GM12878 (cell line): ENCODE measurements at regions not wholly inside any gene's neighbourhood (a gene's known extent, or its start where the extent isn't known, plus 50 kb on each side); places are given as distances from the start of the nearest gene placed in this dataset.

Source experiments
- ATAC-seq: fragments of 200-7000 bp; cut with Tn5 transposase; 3 replicates; pipeline ENCODE4 v1.9.1; 2020; ENCODE audit warnings: mild to moderate bottlenecking, moderate library complexity
- BruUV-seq: library from RNA; stranded (reverse); fragments of 400-500 nt; replicated peaks from 2 replicates; lab custom pipeline; 2021; lab: Mats Ljungman, UMichigan
- CTCF ChIA-PET: fragments of 300-600 bp; sonication (Branson Sonifier 250); formaldehyde crosslinking; extraction: SDS; loops from one replicate; lab custom pipeline; 2021; ENCODE audit warnings: inconsistent platforms; lab: Yijun Ruan, JAX
- POLR2A ChIA-PET: fragments of 350-600 bp; formaldehyde crosslinking; extraction: SDS; loops from one replicate; lab custom pipeline; 2021; ENCODE audit warnings: inconsistent platforms; lab: Charles Lee
- RAD21 ChIA-PET: fragments of 300-600 bp; sonication (Branson Sonifier 250); formaldehyde crosslinking; loops from one replicate; lab custom pipeline; 2023; ENCODE audit warnings: antibody characterized with exemption; ENCODE audit not compliant: unreplicated experiment; lab: Charles Lee
- SMC1A ChIA-PET: fragments of 300-600 bp; sonication (Branson Sonifier 250); formaldehyde crosslinking; loops from one replicate; lab custom pipeline; 2023; ENCODE audit not compliant: unreplicated experiment, uncharacterized antibody; lab: Charles Lee
- DNase-seq: peaks from one replicate; pipeline ENCODE4 v3.0.0-alpha.2; 2011; ENCODE audit warnings: low read depth, low spot score
- FAIRE-seq: peaks from 3 replicates; lab custom pipeline; 2011; peaks lifted over from hg19 to GRCh38; lab: Jason Lieb, UNC
- H2AFZ ChIP-seq: 2 replicates; pipeline ENCODE4 v1.6.0; 2011; ENCODE audit warnings: low read depth, low read length, control low read depth; ENCODE audit not compliant: control insufficient read depth
- H3K27ac ChIP-seq: 2 replicates; pipeline ENCODE4 v1.5.1; 2011; ENCODE audit warnings: control low read depth; ENCODE audit not compliant: control insufficient read depth, insufficient read depth
- H3K27me3 ChIP-seq, 2 experiments: replicated peaks in 1 of 2; 2 replicates each; pipeline versions ENCODE4 v1.6.0 to v1.6.1; 2011; ENCODE audit warnings: low read length in 1 of 2; ENCODE audit not compliant: control insufficient read depth in 2 of 2, insufficient read depth in 2 of 2
- H3K36me3 ChIP-seq, 2 experiments: 2 replicates each; pipeline ENCODE4 v1.5.1; 2011; ENCODE audit warnings: low read length in 1 of 2; ENCODE audit not compliant: control insufficient read depth in 2 of 2, insufficient read depth in 2 of 2
- H3K4me1 ChIP-seq: 2 replicates; pipeline ENCODE4 v1.6.1; 2011; ENCODE audit warnings: mild to moderate bottlenecking, low read length, moderate library complexity, mixed read lengths; ENCODE audit not compliant: control insufficient read depth, insufficient read depth
- H3K4me2 ChIP-seq: 2 replicates; pipeline ENCODE4 v1.6.0; 2011; ENCODE audit warnings: control low read depth; ENCODE audit not compliant: control insufficient read depth, insufficient read depth
- H3K4me3 ChIP-seq: fragments of 200-600 bp; sonication (generic); 2 replicates; pipeline ENCODE4 v1.5.1; 2016
- H3K79me2 ChIP-seq: 2 replicates; pipeline ENCODE4 v1.6.0; 2011; ENCODE audit warnings: low read length; ENCODE audit not compliant: control insufficient read depth, insufficient read depth
- H3K9ac ChIP-seq: 2 replicates; pipeline ENCODE4 v1.8.0; 2011; ENCODE audit warnings: low read length, control low read depth, mixed read lengths; ENCODE audit not compliant: control insufficient read depth, insufficient read depth
- H3K9me3 ChIP-seq: replicated peaks from 3 replicates; pipeline ENCODE4 v1.5.1; 2011; ENCODE audit warnings: mild to moderate bottlenecking, low read length; ENCODE audit not compliant: control insufficient read depth, insufficient read depth
- H4K20me1 ChIP-seq: 2 replicates; pipeline ENCODE4 v1.6.0; 2011; ENCODE audit not compliant: control insufficient read depth, insufficient read depth
- CHD1 ChIP-seq: IDR thresholded peaks from 2 replicates; pipeline ENCODE4 v1.6.1; 2012; ENCODE audit warnings: low read depth, low read length, improper control_type of control experiment
- CREM ChIP-seq: IDR thresholded peaks from 2 replicates; pipeline ENCODE4 v1.6.1; 2014; ENCODE audit warnings: antibody characterized with exemption, low read depth
- CUX1 ChIP-seq: IDR thresholded peaks from 2 replicates; pipeline ENCODE4 v1.6.1; 2012; ENCODE audit warnings: improper control_type of control experiment, low read depth, low read length; ENCODE audit not compliant: insufficient replicate concordance
- ESRRA ChIP-seq: IDR thresholded peaks from 2 replicates; pipeline ENCODE4 v1.6.1; 2012; ENCODE audit warnings: mild to moderate bottlenecking, low read length, improper control_type of control experiment
- KLF5 ChIP-seq: fragments of 450-650 bp; IDR thresholded peaks from 2 replicates; pipeline ENCODE4 v1.6.1; 2014; ENCODE audit warnings: mild to moderate bottlenecking; ENCODE audit not compliant: partially characterized antibody
- LARP7 ChIP-seq: fragments of 450-650 bp; IDR thresholded peaks from 2 replicates; pipeline ENCODE4 v1.6.1; 2017; ENCODE audit warnings: mild to moderate bottlenecking
- MYB ChIP-seq: fragments of 150-350 bp; IDR thresholded peaks from 2 replicates; pipeline ENCODE4 v1.6.1; 2014; ENCODE audit warnings: mild to moderate bottlenecking, low read depth, low read length, borderline replicate concordance
- NFYB ChIP-seq: IDR thresholded peaks from 2 replicates; pipeline ENCODE4 v1.6.1; 2011; ENCODE audit warnings: low read depth, mild to moderate bottlenecking, low read length, improper control_type of control experiment, moderate library complexity; ENCODE audit not compliant: insufficient read depth
- PBX3 ChIP-seq: IDR thresholded peaks from 2 replicates; pipeline ENCODE4 v1.6.1; 2011; ENCODE audit warnings: mild to moderate bottlenecking, low read depth, low read length, moderate library complexity; ENCODE audit not compliant: insufficient replicate concordance
- POU2F2 ChIP-seq: IDR thresholded peaks from 3 replicates; pipeline ENCODE4 v1.6.1; 2011; ENCODE audit warnings: low read depth, mild to moderate bottlenecking, low read length, borderline replicate concordance
- SKIL ChIP-seq: fragments of 450-650 bp; IDR thresholded peaks from 2 replicates; pipeline ENCODE4 v1.6.1; 2017; ENCODE audit warnings: mild to moderate bottlenecking, low read depth, inconsistent platforms; ENCODE audit not compliant: poor library complexity, severe bottlenecking
- SPI1 ChIP-seq: IDR thresholded peaks from 2 replicates; pipeline ENCODE4 v1.6.1; 2011; ENCODE audit warnings: low read depth, mild to moderate bottlenecking, low read length, moderate library complexity, borderline replicate concordance; ENCODE audit not compliant: insufficient read depth
- TCF3 ChIP-seq: IDR thresholded peaks from 2 replicates; pipeline ENCODE4 v1.6.1; 2012; ENCODE audit warnings: low read depth, mild to moderate bottlenecking, low read length, borderline replicate concordance; ENCODE audit not compliant: insufficient read depth
- USF2 ChIP-seq: IDR thresholded peaks from 2 replicates; pipeline ENCODE4 v1.6.1; 2011; ENCODE audit warnings: low read depth, low read length, improper control_type of control experiment, borderline replicate concordance
- WRNIP1 ChIP-seq: IDR thresholded peaks from 2 replicates; pipeline ENCODE4 v1.6.1; 2011; ENCODE audit warnings: low read depth, low read length, improper control_type of control experiment, borderline replicate concordance
- ZNF24 ChIP-seq: fragments of 450-650 bp; IDR thresholded peaks from 2 replicates; pipeline ENCODE4 v1.6.1; 2017; ENCODE audit warnings: antibody characterized with exemption, mild to moderate bottlenecking
- in situ Hi-C: fragments of 300-500 bp; cut with MboI; formaldehyde crosslinking; loops from 9 replicates; pipeline ENCODE4 v1.14.3; 2018; ENCODE audit warnings: mixed read lengths
- intact Hi-C: fragments of 100-400 bp; cut with micrococcal nuclease; formaldehyde crosslinking; loops from one replicate; pipeline ENCODE4 v1.14.2; 2022; ENCODE audit not compliant: unreplicated experiment

GRCh38 chr9:26650325-26650724, 242.3 kb downstream of the CAAP1 start:
- ATAC-seq (no peak), DNase-seq (no peak), FAIRE-seq (no peak)
- ChIA-PET SMC1A (interaction anchor here (1.1 kb wide), 1 partner anchor 7 kb away, joined by 4 read pairs; no protein-coding TSS in a partner anchor), RAD21 (no interaction called here), CTCF (interaction anchor here (0.6 kb wide), 1 partner anchor 377 kb away, joined by 4 read pairs; no protein-coding TSS in a partner anchor), POLR2A (no interaction called here)
- no peaks in the 10 kb centered on the region; a peak in 1 of 4 replicates for H3K27me3 ChIP-seq
- H3K4me1 ChIP-seq = no peaks in the 10 kb centered on the region
- H3K27ac ChIP-seq = no peak overlapping the region
- H3K4me2 ChIP-seq = no peak overlapping the region
- intact Hi-C loops (no loop called here), in situ Hi-C loops (loop anchor here (10.0 kb wide), 1 partner anchor 56 kb away; no protein-coding TSS in a partner anchor)
- no peak overlapping the region for H3K4me3 ChIP-seq
- no peaks in the 10 kb centered on the region for H3K9me3 ChIP-seq
- no peaks in the 10 kb centered on the region for H3K79me2 ChIP-seq
- no peak overlapping the region for H3K9ac ChIP-seq
- no TSS peak for BruUV-seq
- H4K20me1 ChIP-seq = no peaks in the 10 kb centered on the region
- H3K36me3 ChIP-seq = no peaks in the 10 kb centered on the region
- no peak overlapping the region for H2AFZ ChIP-seq
- TF ChIP-seq PBX3 (no peak), SKIL (no peak), POU2F2 (no peak), CUX1 (no peak), WRNIP1 (no peak), ZNF24 (no peak), CHD1 (no peak), CREM (no peak), TCF3 (no peak), ESRRA (no peak), NFYB (no peak), LARP7 (no peak), USF2 (no peak), MYB (no peak), SPI1 (no peak), KLF5 (no peak)
